Aorta (tissue), 5 donors: ENCODE measurements at regions not wholly inside any gene's neighbourhood (a gene's known extent, or its start where the extent isn't known, plus 50 kb on each side); places are given as distances from the start of the nearest gene placed in this dataset.

Experiments used
- ATAC-seq: fragments of 200-7000 bp; cut with Tn5 transposase; one replicate; pipeline ENCODE4 v1.9.1; 2022; ENCODE audit warnings: moderate library complexity; ENCODE audit not compliant: low FRiP score
- DNase-seq, 2 donors: peaks; one replicate each; pipeline ENCODE4 v3.0.0-alpha.2; 2020
- H3K27ac ChIP-seq, 2 donors: one replicate each; pipeline ENCODE4 v1.5.1; 2013; ENCODE audit warnings: low read length in 2 of 2, mild to moderate bottlenecking in 2 of 2, moderate library complexity in 2 of 2, control low read depth in 1 of 2, inconsistent platforms in 1 of 2, low read depth in 1 of 2
- H3K27me3 ChIP-seq, 2 donors: one replicate each; pipeline ENCODE4 v1.6.1; 2013; ENCODE audit warnings: control low read depth in 1 of 2, low read length in 1 of 2, mild to moderate bottlenecking in 1 of 2, moderate library complexity in 1 of 2; ENCODE audit not compliant: insufficient read depth in 2 of 2, control insufficient read depth in 1 of 2
- H3K36me3 ChIP-seq, 2 donors: one replicate each; pipeline ENCODE4 v1.6.1; 2013; ENCODE audit warnings: control low read depth in 1 of 2, low read length in 1 of 2, mild to moderate bottlenecking in 1 of 2; ENCODE audit not compliant: insufficient read depth in 2 of 2, control insufficient read depth in 1 of 2
- H3K4me1 ChIP-seq, 2 donors: one replicate each; pipeline ENCODE4 v1.6.1; 2013; ENCODE audit warnings: low read length in 2 of 2, control low read depth in 1 of 2, mild to moderate bottlenecking in 1 of 2, moderate library complexity in 1 of 2; ENCODE audit not compliant: insufficient read depth in 2 of 2, control insufficient read depth in 1 of 2
- H3K4me3 ChIP-seq, 2 donors: one replicate each; pipeline ENCODE4 v1.5.1; 2013; ENCODE audit warnings: low read length in 2 of 2, control low read depth in 1 of 2, mild to moderate bottlenecking in 1 of 2
- H3K9me3 ChIP-seq: one replicate; pipeline ENCODE4 v1.6.1; 2013; ENCODE audit warnings: mild to moderate bottlenecking, low read length; ENCODE audit not compliant: control insufficient read depth
- WGBS, 2 donors: extraction: QIAGEN DNeasy Blood & Tissue Kit; methylation state at CpG; one replicate each; pipeline ENCODE4 v1.1.7; 2013; 5-methylcytosine and 5-hydroxymethylcytosine counted together
- intact Hi-C, 2 donors: fragments of 100-400 bp; cut with DNase I; formaldehyde crosslinking; loops; one replicate each; pipeline versions ENCODE4 v1.14.2 to v1.15.0; 2022
- donor health status: healthy with polysubstance abuse.
- donor health status: Bipolar disorder and iron deficiency.
- donor health status: DM: no; HTN: no; CAD: no.
- donor health status: DM: no; HTN: no; CAD: no.
- donor health status: DM: yes; HTN: yes; CAD: no.

DNA sequence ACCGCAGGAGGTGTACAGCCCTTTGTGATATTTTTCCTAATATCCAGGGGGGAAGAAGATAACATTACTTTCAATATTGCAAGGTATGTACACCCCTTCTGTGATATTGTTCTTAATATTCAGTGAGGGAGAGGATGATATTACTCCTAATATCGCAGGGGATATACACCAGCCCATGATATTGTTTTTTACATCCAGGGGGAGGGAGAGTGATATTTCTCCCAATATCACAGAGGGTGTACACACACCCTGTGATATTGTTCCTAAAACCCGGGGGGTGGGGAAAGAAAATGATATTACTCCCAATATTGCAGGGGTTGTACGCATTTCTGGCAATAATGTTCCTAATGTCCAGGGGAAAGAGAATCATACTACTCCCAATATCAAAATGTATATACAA lies 58.0 kb upstream of the SLC25A48 start:
- DNase-seq (no peak), ATAC-seq (no peak)
- 58 to 60% methylated on average over 4 of the region's 4 CpGs for WGBS, 2 donors
- Histone ChIP-seq H3K27ac (no peak overlapping the region), H3K4me1 (no peaks in the 10 kb centered on the region), H3K9me3 (no peaks in the 10 kb centered on the region), H3K4me3 (no peak overlapping the region), H3K27me3 (no peaks in the 10 kb centered on the region), H3K36me3 (no peaks in the 10 kb centered on the region)
- intact Hi-C loops, result no loop called here

DNA sequence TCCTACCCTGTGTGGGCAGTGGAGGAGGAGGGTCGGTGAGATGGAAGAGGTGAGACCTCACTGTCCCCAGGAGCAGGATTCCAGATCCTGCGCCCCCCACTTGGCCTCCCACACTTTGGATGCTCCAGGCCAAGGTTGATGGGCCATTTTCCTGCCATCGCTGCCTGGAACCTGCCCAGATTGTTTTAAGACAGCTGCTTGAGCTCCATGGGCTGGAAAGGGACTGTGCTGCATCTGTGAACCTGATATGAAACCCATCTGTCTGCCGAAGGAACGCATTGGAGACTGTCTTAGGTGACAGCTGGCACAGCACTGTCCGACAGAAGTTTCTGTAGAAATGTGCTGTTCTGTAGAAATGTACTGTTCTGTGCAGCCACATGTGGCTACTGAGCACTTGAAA lies 72.7 kb upstream of the SLC25A48 start:
- no peak for DNase-seq
- intact Hi-C loops, result no loop called here
- 58% methylated on average over 6 of the region's 6 CpGs for WGBS, 2 donors

DNA sequence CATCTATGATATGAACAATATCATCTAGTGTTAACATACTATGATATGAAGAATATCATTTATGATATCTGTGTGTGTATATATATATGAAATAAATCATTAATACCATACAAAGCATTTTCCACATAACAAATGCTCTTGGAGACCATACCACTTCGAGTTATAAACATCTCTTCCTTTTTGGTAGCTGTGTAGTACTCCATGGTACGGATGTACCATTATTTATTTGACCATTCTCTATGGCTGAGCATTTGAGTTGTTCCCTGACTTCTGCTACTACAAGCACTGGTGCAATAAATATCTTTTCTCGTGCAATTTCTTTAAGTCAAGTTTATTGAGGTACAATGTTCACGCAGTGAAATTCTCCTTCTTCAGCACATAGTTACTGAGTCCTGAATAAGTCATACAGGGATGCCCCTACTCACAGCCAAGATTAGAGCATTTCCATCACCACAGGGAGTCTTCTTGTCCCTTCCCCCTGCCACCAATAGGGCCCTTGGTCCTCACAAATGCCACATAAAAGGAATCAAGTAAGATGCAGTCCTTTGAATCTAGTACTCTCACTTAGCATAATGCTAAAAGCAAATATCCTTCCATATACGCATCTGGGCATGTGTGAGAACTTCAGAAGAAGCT lies 75.2 kb upstream of the SLC25A48 start:
- Histone ChIP-seq H3K4me1 (no peaks in the 10 kb centered on the region), H3K27me3 (no peaks in the 10 kb centered on the region), H3K27ac (no peak overlapping the region), H3K36me3 (no peaks in the 10 kb centered on the region), H3K9me3 (peaks cover 1% of the 10 kb centered on the region), H3K4me3 (no peak overlapping the region)
- 85% methylated on average over 5 of the region's 5 CpGs for WGBS, 2 donors
- no peak for ATAC-seq
- no peak for DNase-seq
- intact Hi-C loops, result no loop called here

More for the DNA sequence above, 72.7 kb upstream of the SLC25A48 start:
- no peaks in the 10 kb centered on the region for H3K4me1 ChIP-seq
- ATAC-seq, result no peak
- no peak overlapping the region for H3K4me3 ChIP-seq
- H3K27ac ChIP-seq, result no peak overlapping the region
- no peaks in the 10 kb centered on the region for H3K27me3 ChIP-seq
- peaks cover 1% of the 10 kb centered on the region for H3K9me3 ChIP-seq
- no peaks in the 10 kb centered on the region for H3K36me3 ChIP-seq

DNA sequence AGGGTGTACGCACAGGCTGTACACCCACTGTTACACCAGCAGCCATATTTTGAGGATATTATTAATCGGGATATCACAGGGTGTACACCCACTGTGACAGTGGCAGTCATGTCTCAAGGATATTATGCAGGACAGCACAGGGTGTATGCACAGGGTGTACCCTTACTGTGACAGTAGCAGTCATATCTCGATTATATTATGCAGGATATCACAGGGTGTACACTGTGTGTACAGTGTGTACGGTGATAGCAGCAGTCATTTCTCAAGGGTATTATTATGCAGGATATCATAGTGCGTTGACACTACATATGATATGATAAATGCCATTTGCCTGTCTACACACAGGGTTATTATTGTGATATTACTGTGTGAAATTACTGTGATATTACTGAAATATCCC lies 80.5 kb upstream of the SLC25A48 start:
- Histone ChIP-seq H3K36me3 (no peaks in the 10 kb centered on the region), H3K9me3 (peaks cover 4% of the 10 kb centered on the region), H3K27me3 (no peaks in the 10 kb centered on the region), H3K4me1 (no peaks in the 10 kb centered on the region), H3K4me3 (no peak overlapping the region), H3K27ac (no peak overlapping the region)
- 56% methylated on average over 5 of the region's 5 CpGs for WGBS, 2 donors
- intact Hi-C loops, result no loop called here
- DNase-seq, result no peak
- no peak for ATAC-seq

DNA sequence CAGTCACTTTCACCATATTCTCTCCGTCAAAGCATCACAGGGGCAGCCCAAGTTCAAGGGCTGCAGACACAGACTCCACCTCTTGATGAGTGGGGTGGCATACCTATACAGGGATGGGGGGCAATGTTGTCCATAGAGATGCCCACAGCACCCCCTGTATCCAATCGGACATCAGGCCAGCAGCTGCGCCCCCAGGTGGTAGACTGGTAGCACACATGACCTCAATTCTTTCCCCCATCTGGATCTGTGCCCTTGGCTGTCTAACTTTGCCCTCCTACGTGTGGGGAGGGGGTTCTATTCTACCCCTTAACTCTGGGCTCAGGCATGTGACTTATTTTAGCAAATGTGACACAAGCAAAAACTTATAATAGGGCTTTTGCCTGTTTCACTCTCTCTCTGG lies 84.0 kb upstream of the SLC25A48 start:
- H3K36me3 ChIP-seq, result no peaks in the 10 kb centered on the region
- intact Hi-C loops, result no loop called here
- H3K27ac ChIP-seq, result no peak overlapping the region
- no peaks in the 10 kb centered on the region for H3K27me3 ChIP-seq
- no peak overlapping the region for H3K4me3 ChIP-seq
- no peaks in the 10 kb centered on the region for H3K4me1 ChIP-seq
- ATAC-seq (no peak), DNase-seq (no peak)
- WGBS, 2 donors, result 47 to 49% methylated on average over 4 of the region's 4 CpGs
- peaks cover 4% of the 10 kb centered on the region for H3K9me3 ChIP-seq

DNA sequence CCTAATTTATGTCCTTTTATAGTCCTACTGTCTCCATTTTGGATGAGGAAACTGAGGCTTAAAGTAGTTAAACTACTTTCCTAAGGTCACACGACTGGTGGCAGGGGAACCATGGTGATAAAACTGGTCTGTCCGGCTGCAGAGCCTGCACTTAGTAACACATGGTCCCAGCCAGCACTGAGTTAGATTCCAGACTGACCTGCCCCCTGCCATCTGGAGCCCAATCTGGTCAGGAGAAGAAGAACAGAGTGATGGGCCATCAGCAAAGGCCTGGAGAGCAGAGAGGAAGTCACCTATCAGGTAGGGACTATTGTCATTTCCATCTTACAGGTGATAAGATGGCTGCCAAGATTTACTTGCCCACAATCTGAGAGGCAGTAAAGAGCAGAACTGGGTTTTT lies 86.6 kb upstream of the SLC25A48 start:
- Histone ChIP-seq H3K4me1 (no peaks in the 10 kb centered on the region), H3K9me3 (peaks cover 4% of the 10 kb centered on the region), H3K27ac (no peak overlapping the region), H3K36me3 (no peaks in the 10 kb centered on the region), H3K4me3 (no peak overlapping the region), H3K27me3 (no peaks in the 10 kb centered on the region)
- no peak for DNase-seq
- intact Hi-C loops, result no loop called here
- ATAC-seq, result no peak
- WGBS, 2 donors, result 51 to 52% methylated on average over 2 of the region's 2 CpGs

DNA sequence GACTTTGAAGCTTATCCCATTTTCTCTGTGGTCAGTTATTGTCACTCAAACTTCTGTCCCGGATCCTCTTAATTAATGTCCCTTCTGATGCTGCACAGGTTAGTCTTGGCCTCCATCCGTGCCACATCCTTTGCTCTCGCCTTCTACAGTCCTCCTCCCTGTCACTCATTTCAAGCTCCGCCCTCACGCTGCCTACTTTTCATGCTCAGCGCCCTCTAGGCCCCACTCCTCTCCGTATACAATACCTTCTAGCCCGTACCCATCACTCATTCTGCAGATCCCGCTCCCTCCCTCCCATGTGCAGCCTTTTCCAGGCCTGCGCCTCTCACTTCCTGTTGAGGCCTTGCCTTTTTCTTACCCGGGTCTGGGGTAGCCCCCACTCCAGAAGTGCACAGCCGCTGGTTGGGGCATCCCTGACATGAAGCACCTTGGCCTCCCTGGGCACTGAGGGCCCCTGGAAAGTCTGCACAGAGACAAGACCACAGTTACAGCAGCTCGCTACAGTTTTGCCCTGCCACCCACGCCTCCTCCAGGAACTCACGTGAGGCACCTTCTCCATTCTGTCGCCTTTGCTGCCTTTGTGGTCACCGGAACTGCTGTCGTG lies 88.5 kb upstream of the SLC25A48 start:
- H3K27ac ChIP-seq, result no peak overlapping the region
- intact Hi-C loops, result no loop called here
- no peaks in the 10 kb centered on the region for H3K4me1 ChIP-seq
- ATAC-seq, result peak; percentile 29
- WGBS, 2 donors, result 80 to 81% methylated on average over 18 of the region's 18 CpGs
- DNase-seq, result no peak
- no peak overlapping the region for H3K4me3 ChIP-seq
- H3K9me3 ChIP-seq, result peaks cover 2% of the 10 kb centered on the region
- H3K27me3 ChIP-seq, result no peaks in the 10 kb centered on the region
- no peaks in the 10 kb centered on the region for H3K36me3 ChIP-seq

DNA sequence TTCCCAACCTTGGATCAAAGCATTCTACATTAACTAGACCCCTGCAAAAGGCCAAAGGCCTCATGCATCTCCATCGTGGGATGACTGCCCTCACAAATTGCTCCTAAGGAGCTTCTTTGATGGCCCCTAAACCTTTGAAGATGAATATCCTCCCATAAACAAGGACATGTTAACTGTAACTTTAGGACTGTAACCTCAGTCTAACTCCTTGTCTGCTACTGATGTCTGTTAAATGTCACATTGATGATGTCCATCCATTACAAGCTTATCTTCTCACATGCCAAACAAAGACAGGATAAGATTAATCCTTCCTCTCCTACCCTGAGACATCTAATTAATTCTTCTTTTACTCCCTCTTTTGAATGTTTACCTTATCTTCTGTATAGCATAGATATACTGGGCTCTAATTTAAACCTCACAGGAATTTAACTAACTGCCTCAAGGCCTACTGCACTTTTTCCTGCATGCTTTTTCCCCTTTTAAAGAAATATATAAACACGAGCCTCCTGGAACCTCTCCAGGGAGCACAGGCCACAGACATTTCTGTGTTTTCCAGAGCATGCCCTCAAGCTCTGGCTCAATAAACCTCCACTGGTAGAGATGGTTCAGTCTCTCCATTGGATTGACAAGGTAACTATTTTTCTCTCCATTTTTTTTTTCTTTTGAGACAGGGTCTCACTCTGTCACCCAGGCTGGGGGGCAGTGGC lies 90.6 kb upstream of the SLC25A48 start:
- no peak overlapping the region for H3K4me3 ChIP-seq
- intact Hi-C loops, result no loop called here
- no peak overlapping the region for H3K27ac ChIP-seq
- no peaks in the 10 kb centered on the region for H3K9me3 ChIP-seq
- 28% methylated on average over 2 of the region's 2 CpGs for WGBS, 2 donors
- ATAC-seq, result no peak
- H3K36me3 ChIP-seq, result no peaks in the 10 kb centered on the region
- no peak for DNase-seq
- no peaks in the 10 kb centered on the region for H3K27me3 ChIP-seq
- H3K4me1 ChIP-seq, result no peaks in the 10 kb centered on the region

DNA sequence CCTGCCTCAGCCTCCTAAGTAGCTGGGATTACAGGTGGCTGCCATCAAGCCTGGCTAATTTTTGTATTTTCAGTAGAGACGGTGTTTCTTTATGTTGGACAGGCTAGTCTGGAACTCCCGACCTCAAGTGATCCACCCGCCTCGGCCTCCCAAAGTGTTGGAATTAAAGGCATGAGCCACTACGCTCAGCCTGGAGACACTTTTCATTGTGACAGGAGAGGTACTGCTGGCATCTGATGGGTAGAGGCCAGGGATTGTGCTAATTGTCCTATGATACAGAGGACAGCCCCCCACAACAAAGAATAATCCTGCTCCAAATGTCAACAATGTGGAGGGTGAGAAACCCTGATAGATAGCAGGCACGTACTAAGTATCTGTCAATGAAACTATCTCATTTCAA lies 91.3 kb upstream of the SLC25A48 start:
- Histone ChIP-seq H3K27ac (no peak overlapping the region), H3K4me3 (no peak overlapping the region), H3K4me1 (no peaks in the 10 kb centered on the region), H3K9me3 (no peaks in the 10 kb centered on the region), H3K36me3 (no peaks in the 10 kb centered on the region), H3K27me3 (no peaks in the 10 kb centered on the region)
- 66 to 75% methylated on average over 6 of the region's 6 CpGs for WGBS, 2 donors
- ATAC-seq (no peak), DNase-seq (no peak)
- intact Hi-C loops, result no loop called here
